ENCODE measurements at regions not wholly inside any gene's neighbourhood (a gene's known extent, or its start where the extent isn't known, plus 50 kb on each side); places are given as distances from the start of the nearest gene placed in this dataset.

GRCh38 chr12:89098441-89099112 is 253.7 kb downstream of the DUSP6 start:
- no peak for DNase-seq (ENCODE audit: low read depth)

GRCh38 chr12:89092297-89092696 is 260.0 kb downstream of the DUSP6 start:
- no peak for DNase-seq (ENCODE audit: low read depth)

GRCh38 chr12:89091293-89091841 is 260.9 kb downstream of the DUSP6 start:
- no peak for DNase-seq (ENCODE audit: low read depth)

- no peak for DNase-seq (ENCODE audit: low read depth)
These were observed 263.0 kb downstream of the DUSP6 start for GRCh38 chr12:89089264-89089663.

GRCh38 chr12:89087876-89088275 is 264.4 kb downstream of the DUSP6 start:
- DNase-seq (ENCODE audit: low read depth) = no peak

- DNase-seq (ENCODE audit: low read depth) = no peak
These were observed 265.0 kb downstream of the DUSP6 start for GRCh38 chr12:89087149-89087825.

GRCh38 chr12:89085421-89085820 is 266.9 kb downstream of the DUSP6 start:
- no peak for DNase-seq (ENCODE audit: low read depth)

- DNase-seq (ENCODE audit: low read depth) = no peak
These were observed 267.6 kb downstream of the DUSP6 start for GRCh38 chr12:89084751-89085150.

GRCh38 chr12:89083491-89083890 is 268.8 kb downstream of the DUSP6 start:
- no peak for DNase-seq (ENCODE audit: low read depth)

- no peak for DNase-seq (ENCODE audit: low read depth)
These were observed 269.9 kb downstream of the DUSP6 start for GRCh38 chr12:89082370-89082753.

- no peak for DNase-seq (ENCODE audit: low read depth)
These were observed 270.5 kb downstream of the DUSP6 start for GRCh38 chr12:89081719-89082369.

- peak; percentile 56 for DNase-seq (ENCODE audit: low read depth)
These were observed 271.4 kb downstream of the DUSP6 start for GRCh38 chr12:89080793-89081465.

- no peak for DNase-seq (ENCODE audit: low read depth)
These were observed 276.3 kb downstream of the DUSP6 start for GRCh38 chr12:89075880-89076540.

- no peak for DNase-seq (ENCODE audit: low read depth)
These were observed 278.6 kb downstream of the DUSP6 start for GRCh38 chr12:89073659-89074058.

- no peak for DNase-seq (ENCODE audit: low read depth)
These were observed 279.3 kb downstream of the DUSP6 start for GRCh38 chr12:89073027-89073398.

- no peak for DNase-seq (ENCODE audit: low read depth)
These were observed 279.8 kb downstream of the DUSP6 start for GRCh38 chr12:89072294-89073026.

GRCh38 chr12:89070603-89071002 is 281.7 kb downstream of the DUSP6 start:
- DNase-seq (ENCODE audit: low read depth) = no peak

GRCh38 chr12:89069431-89069830 is 282.9 kb downstream of the DUSP6 start:
- DNase-seq (ENCODE audit: low read depth) = no peak

- DNase-seq (ENCODE audit: low read depth) = no peak
These were observed 284.7 kb downstream of the DUSP6 start for GRCh38 chr12:89067421-89068187.

GRCh38 chr12:89064780-89065179 is 287.5 kb downstream of the DUSP6 start:
- DNase-seq (ENCODE audit: low read depth) = no peak

All from forelimb muscle (tissue), 1 donor.